ENCODE measurements at regions not wholly inside any gene's neighbourhood (a gene's known extent, or its start where the extent isn't known, plus 50 kb on each side); places are given as distances from the start of the nearest gene placed in this dataset.
A peak's percentile ranks its signal among the peaks of the same experiment; 100 is the strongest.
"Not testable (repeated sequence)": the region's sequence is repeated elsewhere in the genome, so short reads cannot be mapped to it uniquely, and the experiment has no call there.

DNA sequence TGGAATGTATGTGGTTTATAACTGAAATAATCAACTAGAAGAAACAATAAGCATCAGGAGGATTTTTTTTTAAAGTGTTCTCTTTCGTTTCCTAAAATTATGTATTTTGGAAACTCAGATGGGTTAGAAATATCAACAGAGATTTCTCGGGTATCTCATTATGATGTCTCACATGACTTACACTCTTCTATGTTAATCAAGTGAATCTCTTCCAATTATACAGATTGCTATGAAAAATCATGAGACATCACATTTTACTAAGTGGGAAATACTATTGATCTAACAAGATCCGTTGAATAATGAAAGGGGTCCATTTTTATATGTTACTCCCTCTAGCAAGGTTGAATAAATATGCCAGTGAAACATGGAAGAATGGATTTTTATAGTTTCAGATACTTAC lies 54.7 kb upstream of the NRIP1 start:
- DNase-seq: no peak

DNA sequence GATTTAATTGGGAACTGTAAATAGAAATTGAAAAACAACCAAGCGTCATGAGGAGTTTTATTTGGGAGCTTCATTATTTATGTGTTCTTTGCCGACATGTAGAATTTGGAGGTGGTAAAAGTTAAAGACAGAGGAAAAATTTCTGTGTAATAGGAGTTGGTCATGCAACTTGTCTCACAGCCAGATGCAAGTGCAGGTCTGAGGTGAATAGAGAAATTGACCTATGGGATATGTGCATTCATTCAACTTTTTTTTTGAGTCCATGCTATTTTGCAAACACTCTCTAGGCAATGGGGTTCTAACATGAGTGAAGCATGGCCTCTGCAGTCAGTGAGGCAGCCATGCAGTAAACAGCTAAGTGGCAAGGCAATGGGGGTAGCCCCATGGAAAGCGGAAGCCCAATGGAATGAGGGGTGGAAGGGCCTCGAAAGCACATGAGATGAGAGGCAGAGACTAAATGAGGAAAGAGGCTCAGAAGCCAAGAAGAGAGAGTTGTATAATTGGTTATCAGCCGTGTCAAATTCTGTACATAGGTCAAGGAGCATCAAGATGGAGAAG lies 56.4 kb upstream of the NRIP1 start:
- DNase-seq: no peak

DNA sequence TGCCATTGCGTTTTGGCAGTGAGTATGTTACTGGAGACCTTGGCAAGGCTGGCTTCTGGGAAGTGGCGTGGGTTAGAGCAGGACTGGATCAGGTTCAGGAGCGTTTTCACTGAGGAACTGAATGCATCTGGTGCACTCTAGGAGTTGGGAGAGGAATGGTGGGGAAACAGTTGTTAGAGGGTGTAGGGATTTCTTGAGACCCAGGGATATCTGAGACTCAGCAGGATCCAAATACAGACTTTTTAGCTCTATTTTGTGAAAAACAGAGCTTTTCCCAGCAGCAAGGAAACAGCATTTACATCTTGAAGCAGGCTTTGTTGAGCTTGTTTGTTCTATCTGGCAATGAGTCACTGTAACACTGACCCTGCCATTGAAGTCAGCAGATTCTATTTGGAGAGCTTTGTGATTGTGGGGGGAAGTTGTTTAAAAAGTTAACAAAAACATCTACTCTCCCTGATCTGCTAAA lies 56.9 kb upstream of the NRIP1 start:
- no peak for DNase-seq

DNA sequence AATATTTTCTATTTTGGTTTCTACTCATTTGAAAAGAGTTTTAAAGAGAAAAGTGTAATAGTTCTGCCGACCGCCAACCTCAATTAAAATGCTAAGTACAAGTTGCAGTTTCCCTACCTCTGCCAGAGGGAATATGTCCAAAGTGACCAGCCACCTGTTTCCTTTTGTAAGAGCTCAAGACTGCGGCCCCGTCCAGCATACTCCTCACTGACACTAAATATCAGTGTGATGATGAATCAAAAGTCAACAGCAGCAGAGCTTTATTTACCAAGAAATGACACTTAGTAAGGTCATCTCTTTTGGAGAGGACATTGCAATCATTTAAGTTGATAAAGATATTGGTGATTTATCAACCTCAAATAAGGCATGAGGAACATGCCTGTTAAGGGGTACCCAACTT lies 57.4 kb upstream of the NRIP1 start:
- no peak for DNase-seq

GRCh38 chr21:15124731-15125130 lies 59.9 kb upstream of the NRIP1 start:
- no peak for DNase-seq

DNA sequence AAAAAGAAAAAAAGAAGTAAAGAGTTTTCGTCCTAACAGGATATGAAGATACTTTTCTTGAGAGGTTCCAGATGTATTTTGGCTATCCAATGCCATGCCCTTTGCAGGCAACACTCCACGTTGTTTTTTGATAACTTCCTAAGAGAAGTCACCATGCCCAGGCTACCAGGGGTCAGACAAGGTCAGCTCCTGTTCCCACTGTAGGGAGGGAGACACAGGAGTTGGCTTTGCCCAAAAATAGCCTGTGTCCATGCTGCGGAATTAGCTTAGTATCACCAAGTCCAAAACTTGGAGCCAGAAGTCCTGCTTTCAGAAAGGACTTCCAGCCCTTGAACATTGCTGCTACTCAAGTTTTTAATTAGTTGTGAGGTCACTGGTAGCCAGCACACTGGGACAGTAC lies 62.1 kb upstream of the NRIP1 start:
- DNase-seq: no peak

DNA sequence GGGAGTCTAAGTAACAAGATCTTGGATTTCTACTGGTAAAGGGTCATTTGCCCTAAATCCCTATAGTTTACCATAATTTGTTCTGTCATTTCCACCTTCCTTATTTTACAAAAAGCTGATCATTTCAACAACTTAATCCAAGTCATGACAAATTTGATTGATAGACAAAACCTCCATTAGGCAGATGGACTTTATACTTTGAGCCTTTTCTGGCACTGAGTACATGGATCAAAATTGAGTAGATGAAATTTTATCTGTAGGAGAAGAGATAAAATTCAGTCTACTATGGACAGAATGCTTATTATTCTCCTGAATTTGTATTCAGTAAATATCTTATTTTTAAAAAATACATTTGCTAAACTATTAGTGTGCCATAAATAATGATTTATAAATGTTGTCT lies 62.6 kb upstream of the NRIP1 start:
- no peak for DNase-seq

DNA sequence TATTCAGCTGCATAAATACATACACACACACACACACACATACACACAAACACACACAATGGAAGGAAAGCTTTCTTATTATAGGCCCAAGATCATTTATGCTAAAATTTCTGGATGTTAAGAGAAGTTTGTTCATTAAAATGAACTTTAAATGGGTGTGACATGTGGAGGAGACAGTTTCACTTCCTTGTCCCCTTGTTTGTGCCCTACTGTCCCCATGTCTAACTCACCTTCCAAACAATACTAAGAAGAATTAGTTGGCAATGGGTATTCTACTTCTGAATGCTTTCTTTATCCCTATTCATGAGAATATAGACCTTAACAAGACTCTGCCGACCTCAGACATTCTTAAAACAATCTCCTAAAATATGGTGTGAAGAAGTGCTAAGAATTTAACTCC lies 63.5 kb upstream of the NRIP1 start:
- no peak for DNase-seq

DNA sequence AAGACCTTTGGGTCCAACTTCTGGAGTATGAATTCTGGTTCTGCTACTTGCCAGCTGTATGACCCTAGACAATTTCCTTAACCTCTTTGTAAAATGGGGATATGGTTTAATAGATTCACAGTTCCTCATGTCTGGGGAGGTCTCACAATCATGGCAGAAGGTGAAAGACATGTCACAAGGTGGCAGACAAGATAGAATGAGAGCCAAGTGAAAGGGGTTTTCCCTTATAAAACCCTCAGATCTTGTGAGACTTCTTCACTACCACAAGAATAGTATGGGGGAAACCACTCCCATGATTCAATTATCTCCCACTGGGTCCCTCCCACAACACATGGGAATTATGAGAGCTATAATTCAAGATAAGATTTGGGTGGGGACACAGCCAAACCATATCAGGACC lies 63.9 kb upstream of the NRIP1 start:
- DNase-seq: not testable (repeated sequence)

DNA sequence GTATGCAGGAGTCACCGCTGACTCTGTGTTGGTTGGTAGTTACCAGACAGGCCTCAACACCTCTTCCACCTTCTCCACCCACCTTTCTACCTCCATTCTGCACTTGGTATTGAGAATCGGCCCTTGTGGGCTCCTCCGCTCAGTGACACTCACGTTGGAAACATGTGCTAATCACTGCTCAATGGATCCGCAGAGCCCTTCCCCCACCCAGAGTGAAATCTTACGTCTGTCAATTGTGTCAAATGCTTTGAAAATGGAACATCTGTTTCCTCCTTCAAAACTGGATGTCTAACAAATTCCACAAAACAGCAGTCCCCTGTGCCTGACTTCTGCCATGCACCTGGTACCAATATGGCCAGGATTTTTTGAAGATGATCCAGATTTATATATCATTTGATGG lies 65.5 kb upstream of the NRIP1 start:
- DNase-seq: no peak

DNA sequence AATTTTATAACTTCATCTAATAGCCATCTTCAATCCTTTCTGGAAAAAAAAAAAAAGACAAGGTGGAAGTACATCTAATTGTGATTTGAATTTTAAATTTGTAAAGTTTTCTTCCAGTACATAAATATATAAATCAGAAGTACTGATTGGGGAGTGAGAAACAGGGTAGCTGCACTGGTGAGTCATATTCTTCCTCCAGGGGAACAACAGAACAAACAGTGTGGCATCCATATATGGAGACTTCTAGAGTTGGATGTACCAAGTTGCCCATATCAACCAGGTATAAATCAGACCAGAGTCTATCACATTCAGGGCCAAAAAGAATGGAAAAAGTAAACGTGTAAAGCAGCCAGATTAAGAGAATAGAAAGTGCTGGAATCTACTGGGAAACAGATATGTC lies 66.0 kb upstream of the NRIP1 start:
- DNase-seq: no peak

- DNase-seq: no peak
These were observed 68.0 kb upstream of the NRIP1 start for GRCh38 chr21:15132781-15133180.

DNA sequence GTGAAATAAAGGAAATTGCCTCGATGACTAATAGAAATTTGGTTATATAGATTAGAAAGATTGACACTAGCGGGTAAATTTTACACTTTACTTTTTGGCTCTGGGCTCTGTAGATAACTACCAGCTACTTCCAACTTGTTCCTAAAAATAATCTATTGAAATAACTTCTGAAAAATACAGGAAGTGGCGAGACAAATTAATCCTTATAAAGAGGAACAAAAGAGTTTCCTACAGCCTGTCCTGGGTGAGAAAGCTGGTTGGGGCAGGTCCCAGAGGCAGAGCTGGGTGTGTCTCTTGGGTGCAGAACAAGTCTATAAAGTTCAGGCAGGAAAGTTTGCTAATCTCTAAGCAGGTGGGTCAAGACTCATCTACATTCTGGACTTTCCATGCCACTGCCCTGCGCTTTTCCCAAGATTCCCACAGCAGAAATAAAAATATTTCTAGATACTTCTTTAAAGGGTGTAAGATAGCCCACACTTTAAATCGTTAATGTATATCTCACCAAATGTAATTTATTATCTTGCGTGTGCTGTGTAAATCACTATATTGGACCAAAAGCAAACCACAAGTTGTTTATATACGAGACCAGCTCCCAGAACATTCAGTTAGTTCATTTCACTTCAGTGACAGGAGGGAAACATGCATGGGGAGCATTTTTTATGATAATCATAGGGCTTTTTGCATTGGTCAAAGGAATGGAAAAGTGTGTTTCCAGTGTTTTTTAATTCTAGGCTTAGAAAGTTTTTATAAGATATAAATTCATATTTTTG lies 70.1 kb upstream of the NRIP1 start:
- DNase-seq: peak; percentile 39

DNA sequence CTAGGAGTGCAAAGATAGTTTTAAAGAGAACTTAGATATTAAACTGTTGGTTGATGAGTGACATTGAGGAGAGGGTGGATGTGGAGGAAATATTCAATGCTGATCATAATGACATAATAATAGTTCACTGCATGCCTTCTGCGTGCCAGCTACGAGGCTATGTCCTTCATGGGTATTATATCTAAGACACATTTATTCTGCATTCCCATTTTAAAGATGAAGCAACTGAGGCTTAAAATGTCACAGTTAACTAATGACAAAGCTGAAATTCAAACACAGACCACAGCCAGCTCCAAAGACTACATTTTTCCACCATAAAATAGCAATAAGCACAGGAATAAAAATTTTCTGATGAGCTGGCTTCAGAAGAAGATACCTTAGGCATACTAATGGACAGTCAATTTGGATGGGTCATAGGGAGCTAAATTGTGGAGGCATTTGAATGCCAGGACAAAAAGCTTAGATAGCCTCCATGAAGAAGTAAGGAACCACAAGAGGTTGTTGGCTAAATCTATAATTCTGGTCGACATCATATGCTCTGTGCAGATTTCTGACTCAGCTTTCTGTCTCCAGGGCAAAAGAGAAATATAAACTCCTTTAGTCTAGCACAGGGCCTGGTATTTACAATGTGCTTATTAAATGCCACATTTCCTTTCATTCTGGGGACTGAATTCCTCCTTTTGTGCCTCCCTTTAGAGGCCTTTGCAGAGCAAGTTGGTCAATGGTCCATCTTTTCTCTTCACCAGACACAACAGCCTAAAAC lies 71.2 kb upstream of the NRIP1 start:
- no peak for DNase-seq

DNA sequence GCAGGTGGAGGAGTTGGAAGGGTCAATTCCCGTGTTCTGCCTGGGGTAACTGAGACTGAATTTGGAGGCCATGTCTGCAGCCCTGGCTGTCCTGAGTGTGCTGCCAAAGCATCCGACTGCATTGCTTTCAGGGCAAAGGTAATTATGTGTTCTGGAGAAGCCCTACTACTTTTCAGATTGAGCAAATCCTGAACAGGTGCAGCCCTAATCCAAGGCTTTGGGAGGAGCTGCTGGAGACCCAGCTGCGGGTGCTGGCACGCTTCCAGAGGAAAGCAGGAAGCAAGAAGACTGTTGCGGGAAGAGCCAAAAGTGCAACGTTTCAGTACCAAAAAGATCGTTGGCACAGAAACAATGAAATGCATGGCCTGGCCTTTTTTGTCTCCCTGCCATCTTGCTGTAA lies 73.7 kb upstream of the NRIP1 start:
- DNase-seq: no peak

DNA sequence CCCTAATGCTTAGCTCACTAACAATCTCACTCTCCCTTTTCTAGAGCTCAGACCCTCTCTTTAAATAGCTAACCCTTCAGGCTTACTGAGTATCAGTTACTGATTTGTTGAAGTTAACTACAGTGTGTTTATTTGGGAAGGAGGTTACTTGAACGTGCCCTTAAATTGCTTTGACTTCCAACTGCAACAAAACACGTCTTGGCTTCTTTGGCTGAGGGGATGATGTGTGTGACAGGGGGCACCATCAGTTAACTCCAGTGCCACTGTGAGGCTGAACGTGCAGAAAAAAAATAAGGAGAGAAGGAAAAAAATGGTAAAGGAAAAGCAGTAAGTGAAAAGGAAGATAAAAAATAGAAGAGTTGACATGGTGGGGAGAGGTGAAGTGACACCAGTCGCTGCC lies 75.1 kb upstream of the NRIP1 start:
- DNase-seq: no peak

DNA sequence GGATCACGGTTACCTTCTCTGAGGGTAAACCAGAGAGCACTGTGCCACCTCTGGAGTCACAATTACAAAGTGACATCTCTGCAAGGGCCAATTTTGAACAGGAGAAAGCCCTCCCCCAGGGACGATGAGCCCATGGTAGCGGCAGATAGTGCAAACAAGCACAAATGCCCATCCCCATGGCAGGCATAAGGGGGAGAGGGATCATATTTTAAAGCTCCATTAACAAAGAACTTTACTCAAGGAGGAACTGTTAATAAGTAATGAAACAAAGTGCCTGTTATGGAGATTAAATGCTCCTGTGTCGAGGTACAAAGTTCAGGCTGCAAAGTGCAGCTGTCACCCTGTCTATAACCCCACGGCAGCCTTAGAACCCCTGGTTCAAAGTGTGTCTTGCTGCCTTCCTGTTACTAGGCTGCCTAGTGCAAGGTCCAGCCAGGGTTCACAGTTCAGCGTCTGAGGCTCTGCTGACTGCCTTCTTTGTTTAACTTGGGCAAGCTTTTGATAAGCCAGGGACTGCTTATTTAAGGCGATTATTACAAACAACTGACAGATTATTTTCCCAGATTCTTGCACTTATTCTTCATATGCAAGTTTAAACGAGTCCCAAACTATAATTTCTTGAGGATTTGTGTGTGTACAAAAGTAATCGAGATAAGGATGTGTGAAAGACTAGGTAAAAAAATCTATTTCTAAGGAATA lies 75.7 kb upstream of the NRIP1 start:
- no peak for DNase-seq

DNA sequence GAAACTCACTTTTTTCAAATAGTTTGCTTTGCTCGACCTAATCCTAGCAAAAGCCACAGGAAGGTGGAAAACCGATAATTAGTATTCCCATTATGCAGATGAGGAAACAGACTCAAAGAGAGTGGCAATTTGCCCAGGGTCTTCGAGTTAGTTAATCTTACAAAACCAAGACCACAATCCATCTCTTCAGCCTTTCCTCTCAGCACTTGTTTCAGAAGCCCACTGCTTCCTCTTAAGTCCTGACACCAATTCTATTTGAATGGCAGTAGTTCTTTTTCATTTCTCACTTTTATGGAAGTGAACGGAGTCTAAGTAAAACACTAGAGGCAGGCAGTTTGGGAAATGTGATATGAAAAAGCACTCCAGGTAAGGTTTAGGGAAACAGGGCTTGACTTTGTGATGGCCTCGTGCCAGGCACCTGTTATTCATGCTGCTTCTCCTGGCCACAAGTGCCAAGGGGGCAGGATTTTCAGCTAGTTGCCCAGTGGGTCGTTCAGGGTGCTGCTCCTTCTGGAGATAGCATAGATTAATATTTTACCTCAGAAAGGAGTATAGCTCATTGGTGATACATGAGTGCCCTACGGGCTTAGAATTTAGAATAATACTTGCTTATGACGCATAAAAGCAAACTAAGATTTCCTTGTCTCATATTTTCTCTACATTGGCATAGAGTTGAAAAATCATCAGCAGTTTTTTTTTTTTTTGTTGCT lies 76.6 kb upstream of the NRIP1 start:
- peak; percentile 9 for DNase-seq

DNA sequence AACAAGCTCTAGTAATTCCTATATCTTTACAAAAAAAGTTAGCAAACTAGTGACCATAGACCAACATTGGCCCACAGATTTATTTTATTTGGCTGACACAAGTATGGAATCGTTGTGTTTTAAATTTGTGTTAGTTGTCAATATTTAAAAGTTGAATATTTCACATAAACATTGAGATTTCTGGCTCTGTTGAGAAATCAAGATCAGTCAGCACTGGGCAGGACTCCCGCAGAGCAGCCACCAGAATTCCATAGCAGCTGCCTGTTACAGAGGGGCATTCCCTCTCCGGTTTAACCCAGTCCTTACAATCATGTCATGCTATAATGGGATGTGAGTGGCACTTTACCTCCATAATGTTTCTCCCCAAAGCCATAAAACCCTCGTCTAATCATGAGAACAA lies 79.2 kb upstream of the NRIP1 start:
- DNase-seq: no peak

DNA sequence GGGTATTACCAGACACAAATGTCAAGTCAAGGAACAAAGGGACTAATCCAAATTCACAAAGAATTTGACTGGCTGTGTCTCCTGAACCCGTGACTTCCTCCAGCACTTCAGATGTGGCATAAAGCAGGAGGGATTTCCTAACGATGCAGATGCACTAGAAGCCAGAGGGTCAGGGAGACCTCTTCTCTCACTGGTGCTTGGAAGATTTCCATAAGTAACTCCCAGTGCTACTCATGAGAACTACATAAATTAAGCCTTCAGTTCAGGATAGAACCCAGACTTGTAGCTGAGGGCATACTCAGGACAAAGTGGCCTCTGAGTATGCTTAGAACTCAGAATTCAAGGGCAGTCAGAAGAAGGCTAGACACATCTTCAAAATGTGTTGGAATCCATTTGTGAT lies 83.6 kb upstream of the NRIP1 start:
- no peak for DNase-seq

DNA sequence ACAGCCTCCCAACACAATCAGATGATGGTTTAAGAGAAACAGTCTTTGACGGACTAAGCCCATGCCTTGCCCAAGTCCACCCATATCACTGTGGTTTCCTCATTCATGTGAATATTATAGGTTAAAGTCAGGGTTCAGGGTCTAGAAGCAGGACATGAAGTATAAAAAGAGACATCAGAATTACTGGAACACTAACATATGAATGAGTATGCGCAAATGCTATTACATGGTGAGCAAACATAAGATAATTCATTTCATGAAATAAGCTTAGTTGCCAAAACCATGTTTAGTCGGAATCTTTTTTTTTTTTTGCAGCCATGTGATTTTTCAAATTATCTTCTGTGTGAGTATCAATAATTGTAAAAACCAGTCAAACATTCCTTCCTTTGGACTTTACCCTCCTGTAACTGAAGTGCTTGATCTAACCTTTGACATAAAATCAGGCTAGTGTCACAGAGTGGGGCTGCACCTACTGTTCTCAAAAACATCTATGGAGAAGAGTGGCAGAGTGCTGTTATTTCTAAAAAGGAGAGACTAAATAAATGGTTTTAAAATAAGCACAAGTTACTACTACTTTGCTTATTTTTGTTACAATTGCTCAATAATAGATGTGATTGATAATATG lies 84.9 kb upstream of the NRIP1 start:
- no peak for DNase-seq

GRCh38 chr21:15151385-15152103 lies 86.7 kb upstream of the NRIP1 start:
- no peak for DNase-seq

Measured in KG1 (cell line).